Common myeloid progenitor, CD34-positive (primary cell): ENCODE measurements at regions not wholly inside any gene's neighbourhood (a gene's known extent, or its start where the extent isn't known, plus 50 kb on each side); places are given as distances from the start of the nearest gene placed in this dataset.

ENCODE experiments used
- CTCF ChIA-PET: fragments of 350-600 bp; sonication (Branson Sonifier 250); formaldehyde crosslinking; loops from one replicate; lab custom pipeline; 2021; ENCODE audit warnings: antibody characterized with exemption; lab: Charles Lee
- POLR2A ChIA-PET: fragments of 350-600 bp; sonication (Branson Sonifier 250); formaldehyde crosslinking; loops from one replicate; lab custom pipeline; 2021; ENCODE audit warnings: antibody characterized with exemption; lab: Charles Lee
- DNase-seq, 3 donors: peaks; one replicate each; pipeline versions ENCODE4 v3.0.0 to v3.0.0-alpha.2; 2013
- H3K27ac ChIP-seq, 2 experiments: 1 replicate in 1 of 2; 2 replicates in 1 of 2; pipeline ENCODE4 v1.7.0; 2013; ENCODE audit warnings: inconsistent platforms in 2 of 2, low read length in 2 of 2, mild to moderate bottlenecking in 2 of 2, low read depth in 1 of 2, moderate library complexity in 1 of 2; ENCODE audit not compliant: severe bottlenecking in 2 of 2, insufficient read depth in 1 of 2, poor library complexity in 1 of 2
- H3K27me3 ChIP-seq, 5 experiments: replicated peaks in 2 of 5; 1 replicate in 3 of 5; 2 replicates in 2 of 5; pipeline versions ENCODE4 v1.6.1 to v1.7.0; 2013; ENCODE audit warnings: low read length in 4 of 5, mild to moderate bottlenecking in 2 of 5, moderate library complexity in 2 of 5, inconsistent platforms in 1 of 5; ENCODE audit not compliant: insufficient read depth in 5 of 5, control insufficient read depth in 4 of 5
- H3K36me3 ChIP-seq, 4 experiments: 1 replicate in 2 of 4; 2 replicates in 2 of 4; pipeline versions ENCODE4 v1.6.1 to v1.7.0; 2013; ENCODE audit warnings: low read length in 3 of 4, control low read depth in 1 of 4, mild to moderate bottlenecking in 1 of 4; ENCODE audit not compliant: control insufficient read depth in 4 of 4, insufficient read depth in 4 of 4
- H3K4me1 ChIP-seq, 4 experiments: 1 replicate in 3 of 4; 2 replicates in 1 of 4; pipeline versions ENCODE4 v1.6.1 to v1.7.1; 2013; ENCODE audit warnings: low read length in 3 of 4, mild to moderate bottlenecking in 3 of 4, control low read depth in 1 of 4, inconsistent platforms in 1 of 4, moderate library complexity in 1 of 4; ENCODE audit not compliant: control insufficient read depth in 4 of 4, insufficient read depth in 4 of 4; ENCODE audit errors: control extremely low read depth in 1 of 4
- H3K4me3 ChIP-seq, 7 experiments: 1 replicate in 4 of 7; 2 replicates in 3 of 7; pipeline versions ENCODE4 v1.5.1 to v1.7.0; 2013; ENCODE audit warnings: mild to moderate bottlenecking in 7 of 7, low read length in 6 of 7, moderate library complexity in 6 of 7, inconsistent platforms in 2 of 7, low read depth in 2 of 7, control low read depth in 1 of 7; ENCODE audit not compliant: insufficient read depth in 4 of 7, control insufficient read depth in 1 of 7; ENCODE audit errors: extremely low read depth in 1 of 7
- H3K9me3 ChIP-seq, 5 experiments: 1 replicate in 4 of 5; 2 replicates in 1 of 5; pipeline versions ENCODE4 v1.6.1 to v1.7.1; 2013; ENCODE audit warnings: low read length in 4 of 5, mild to moderate bottlenecking in 2 of 5, inconsistent platforms in 1 of 5, low read depth in 1 of 5, moderate library complexity in 1 of 5; ENCODE audit not compliant: control insufficient read depth in 4 of 5, insufficient read depth in 2 of 5; ENCODE audit errors: control extremely low read depth in 1 of 5
- WGBS: methylation state at CpG from one replicate; pipeline ENCODE4 v1.1.5; 2013; ENCODE audit not compliant: insufficient coverage; 5-methylcytosine and 5-hydroxymethylcytosine counted together

DNA sequence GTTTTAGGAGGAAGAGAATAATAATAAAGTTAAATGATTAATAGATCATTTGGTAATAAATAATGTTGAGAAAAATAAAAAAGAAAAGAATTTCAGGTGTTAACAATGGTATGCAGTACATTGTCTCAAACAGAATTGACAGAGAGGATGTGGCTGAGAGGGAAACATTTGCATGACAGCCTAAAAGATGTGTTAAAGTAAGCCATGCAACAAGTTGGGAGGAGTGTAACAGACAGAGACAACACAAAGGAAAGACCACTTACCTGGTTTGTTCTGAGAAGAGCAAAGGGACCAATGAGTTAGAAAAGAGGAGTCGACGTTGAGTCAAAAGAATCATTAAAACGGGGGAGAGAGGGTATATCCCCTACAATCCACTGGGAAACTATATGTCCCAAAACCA is 814.0 kb downstream of the KCNT2 start:
- 100% methylated on average over 2 of the region's 3 CpGs for WGBS
- no peak for DNase-seq
- CTCF ChIA-PET = no interaction called here
- Histone ChIP-seq H3K4me3 (no peak overlapping the region), H3K9me3 (peaks cover 0 to 7% (median 2%) of the 10 kb centered on the region in 5 experiments), H3K27me3 (no peaks in the 10 kb centered on the region), H3K36me3 (no peaks in the 10 kb centered on the region), H3K27ac (no peak overlapping the region), H3K4me1 (no peaks in the 10 kb centered on the region)
- POLR2A ChIA-PET = no interaction called here

GRCh38 chr1:195791796-195792195 is 816.4 kb downstream of the KCNT2 start:
- 98% methylated on average over 5 of the region's 7 CpGs for WGBS
- Histone ChIP-seq H3K4me3 (no peak overlapping the region), H3K9me3 (peaks cover 0 to 7% (median 2%) of the 10 kb centered on the region in 5 experiments), H3K27ac (no peak overlapping the region), H3K36me3 (no peaks in the 10 kb centered on the region), H3K4me1 (no peaks in the 10 kb centered on the region), H3K27me3 (no peaks in the 10 kb centered on the region)
- no peak for DNase-seq
- CTCF ChIA-PET = no interaction called here
- POLR2A ChIA-PET = no interaction called here

GRCh38 chr1:195790514-195791168 is 817.6 kb downstream of the KCNT2 start:
- H3K27me3 ChIP-seq = no peaks in the 10 kb centered on the region
- H3K9me3 ChIP-seq = peaks cover 0 to 7% (median 2%) of the 10 kb centered on the region in 5 experiments
- no peak overlapping the region for H3K27ac ChIP-seq
- H3K4me1 ChIP-seq = no peaks in the 10 kb centered on the region
- CTCF ChIA-PET = interaction anchor here (0.6 kb wide), 1 partner anchor 42 kb away, joined by 3 read pairs; no protein-coding TSS in a partner anchor
- WGBS = 94% methylated on average over 7 of the region's 8 CpGs
- no peak for DNase-seq
- POLR2A ChIA-PET = no interaction called here
- no peak overlapping the region for H3K4me3 ChIP-seq
- no peaks in the 10 kb centered on the region for H3K36me3 ChIP-seq

GRCh38 chr1:195789321-195789720 is 818.9 kb downstream of the KCNT2 start:
- WGBS = 100% methylated on average over 2 of the region's 2 CpGs
- CTCF ChIA-PET = no interaction called here

GRCh38 chr1:195788721-195789120 is 819.5 kb downstream of the KCNT2 start:
- Histone ChIP-seq H3K4me1 (no peaks in the 10 kb centered on the region), H3K27me3 (no peaks in the 10 kb centered on the region), H3K36me3 (no peaks in the 10 kb centered on the region), H3K27ac (no peak overlapping the region), H3K9me3 (peaks cover 0 to 7% (median 2%) of the 10 kb centered on the region in 5 experiments), H3K4me3 (no peak overlapping the region)
- ChIA-PET POLR2A (no interaction called here), CTCF (no interaction called here)
- 100% methylated on average over 1 of the region's 4 CpGs for WGBS
- no peak for DNase-seq

More at GRCh38 chr1:195789321-195789720, 818.9 kb downstream of the KCNT2 start:
- Histone ChIP-seq H3K9me3 (peaks cover 0 to 7% (median 2%) of the 10 kb centered on the region in 5 experiments), H3K36me3 (no peaks in the 10 kb centered on the region), H3K4me1 (no peaks in the 10 kb centered on the region), H3K27me3 (no peaks in the 10 kb centered on the region), H3K27ac (no peak overlapping the region), H3K4me3 (no peak overlapping the region)
- POLR2A ChIA-PET = no interaction called here
- DNase-seq = no peak

GRCh38 chr1:195785830-195786229 is 822.4 kb downstream of the KCNT2 start:
- H3K9me3 ChIP-seq = no peaks in the 10 kb centered on the region
- WGBS = 100% methylated on average over 1 of the region's 1 CpG
- CTCF ChIA-PET = no interaction called here

DNA sequence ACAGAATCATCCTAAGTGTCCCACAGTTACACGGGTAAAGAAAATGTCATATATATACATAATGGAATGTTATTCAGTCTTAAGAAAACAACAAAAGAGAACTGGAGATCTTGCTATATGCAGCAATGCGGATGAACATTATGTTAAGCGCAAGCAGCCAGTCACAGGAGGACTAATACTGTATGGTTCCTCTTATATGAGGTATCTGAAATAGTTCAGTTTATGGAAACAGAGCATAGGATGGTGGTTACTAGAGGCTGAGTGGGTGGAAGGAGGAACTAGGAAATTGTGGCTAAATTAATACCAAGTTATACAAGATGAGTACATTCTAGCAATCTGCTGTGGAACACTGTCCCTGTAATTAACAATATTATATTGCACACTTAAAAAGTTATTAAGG is 834.3 kb downstream of the KCNT2 start:
- H3K27ac ChIP-seq = no peak overlapping the region
- H3K9me3 ChIP-seq = no peaks in the 10 kb centered on the region
- ChIA-PET POLR2A (no interaction called here), CTCF (no interaction called here)
- H3K4me3 ChIP-seq = no peak overlapping the region
- no peaks in the 10 kb centered on the region for H3K27me3 ChIP-seq
- no peaks in the 10 kb centered on the region for H3K4me1 ChIP-seq
- 100% methylated on average over 2 of the region's 3 CpGs for WGBS
- no peaks in the 10 kb centered on the region for H3K36me3 ChIP-seq
- DNase-seq = peak in 2 of 3 donors; percentile 25 to 27

More at GRCh38 chr1:195785830-195786229, 822.4 kb downstream of the KCNT2 start:
- Histone ChIP-seq H3K27me3 (no peaks in the 10 kb centered on the region), H3K27ac (no peak overlapping the region), H3K4me1 (no peaks in the 10 kb centered on the region), H3K4me3 (no peak overlapping the region), H3K36me3 (no peaks in the 10 kb centered on the region)
- POLR2A ChIA-PET = no interaction called here
- DNase-seq = no peak
